CD4-positive, alpha-beta T cell treated with Interleukin-15 for 1 hour (primary cell): ENCODE measurements at regions not wholly inside any gene's neighbourhood (a gene's known extent, or its start where the extent isn't known, plus 50 kb on each side); places are given as distances from the start of the nearest gene placed in this dataset.
"Not testable (repeated sequence)": the region's sequence is repeated elsewhere in the genome, so short reads cannot be mapped to it uniquely, and the experiment has no call there.

Experiments
- DNase-seq: peaks from one replicate; pipeline ENCODE4 v3.0.0-alpha.2; 2020

- DNase-seq, result not testable (repeated sequence)
Observed at GRCh38 chr5:123975521-123975920, 463.5 kb downstream of the CSNK1G3 start.

- DNase-seq, result no peak
Observed at GRCh38 chr5:123966781-123967180, 454.8 kb downstream of the CSNK1G3 start.

- no peak for DNase-seq
Observed at GRCh38 chr5:123965626-123966025, 453.6 kb downstream of the CSNK1G3 start.

GRCh38 chr5:123964884-123965283 is 452.9 kb downstream of the CSNK1G3 start:
- DNase-seq, result no peak

- no peak for DNase-seq
Observed at GRCh38 chr5:123960526-123960925, 448.5 kb downstream of the CSNK1G3 start.

- no peak for DNase-seq
Observed at GRCh38 chr5:123951582-123951977, 439.6 kb downstream of the CSNK1G3 start.

GRCh38 chr5:123950701-123951581 is 439.0 kb downstream of the CSNK1G3 start:
- no peak for DNase-seq

- no peak for DNase-seq
Observed at GRCh38 chr5:123949807-123950340, 437.9 kb downstream of the CSNK1G3 start.

GRCh38 chr5:123949043-123949804 is 437.2 kb downstream of the CSNK1G3 start:
- no peak for DNase-seq

GRCh38 chr5:123947797-123948196 is 435.8 kb downstream of the CSNK1G3 start:
- no peak for DNase-seq

GRCh38 chr5:123945548-123945947 is 433.6 kb downstream of the CSNK1G3 start:
- no peak for DNase-seq

- DNase-seq, result no peak
Observed at GRCh38 chr5:123943151-123943550, 431.2 kb downstream of the CSNK1G3 start.

GRCh38 chr5:123940416-123940815 is 428.4 kb downstream of the CSNK1G3 start:
- no peak for DNase-seq

- no peak for DNase-seq
Observed at GRCh38 chr5:123937230-123937629, 425.3 kb downstream of the CSNK1G3 start.

GRCh38 chr5:123936548-123936947 is 424.6 kb downstream of the CSNK1G3 start:
- DNase-seq, result no peak

GRCh38 chr5:123933812-123934211 is 421.8 kb downstream of the CSNK1G3 start:
- DNase-seq, result not testable (repeated sequence)

GRCh38 chr5:123929055-123929474 is 417.1 kb downstream of the CSNK1G3 start:
- no peak for DNase-seq

- no peak for DNase-seq
Observed at GRCh38 chr5:123928401-123928800, 416.4 kb downstream of the CSNK1G3 start.

GRCh38 chr5:123921193-123921592 is 409.2 kb downstream of the CSNK1G3 start:
- DNase-seq, result no peak

- DNase-seq, result no peak
Observed at GRCh38 chr5:123916345-123917121, 404.6 kb downstream of the CSNK1G3 start.

GRCh38 chr5:123914333-123914732 is 402.4 kb downstream of the CSNK1G3 start:
- DNase-seq, result no peak

GRCh38 chr5:123907349-123907748 is 395.4 kb downstream of the CSNK1G3 start:
- DNase-seq, result no peak
